HUES6 (cell line): ENCODE measurements at regions not wholly inside any gene's neighbourhood (a gene's known extent, or its start where the extent isn't known, plus 50 kb on each side); places are given as distances from the start of the nearest gene placed in this dataset.

Source experiments
- H3K27ac ChIP-seq: 2 replicates; pipeline ENCODE4 v1.7.0; 2013; ENCODE audit warnings: low read depth, mild to moderate bottlenecking, low read length, inconsistent platforms
- H3K27me3 ChIP-seq: 2 replicates; pipeline ENCODE4 v1.6.1; 2013; ENCODE audit warnings: low read length; ENCODE audit not compliant: control insufficient read depth, insufficient read depth
- H3K36me3 ChIP-seq: 2 replicates; pipeline ENCODE4 v1.6.1; 2013; ENCODE audit warnings: low read length; ENCODE audit not compliant: control insufficient read depth, insufficient read depth
- H3K4me1 ChIP-seq: 2 replicates; pipeline ENCODE4 v1.6.1; 2013; ENCODE audit warnings: low read length; ENCODE audit not compliant: control insufficient read depth, insufficient read depth
- H3K4me3 ChIP-seq: 2 replicates; pipeline ENCODE4 v1.5.1; 2013; ENCODE audit warnings: low read depth, low read length
- H3K9ac ChIP-seq: one replicate; pipeline ENCODE4 v1.6.1; 2013; ENCODE audit warnings: mild to moderate bottlenecking, low read length
- H3K9me3 ChIP-seq: 2 replicates; pipeline ENCODE4 v1.6.1; 2013; ENCODE audit warnings: low read depth, low read length; ENCODE audit not compliant: control insufficient read depth, insufficient read depth

DNA sequence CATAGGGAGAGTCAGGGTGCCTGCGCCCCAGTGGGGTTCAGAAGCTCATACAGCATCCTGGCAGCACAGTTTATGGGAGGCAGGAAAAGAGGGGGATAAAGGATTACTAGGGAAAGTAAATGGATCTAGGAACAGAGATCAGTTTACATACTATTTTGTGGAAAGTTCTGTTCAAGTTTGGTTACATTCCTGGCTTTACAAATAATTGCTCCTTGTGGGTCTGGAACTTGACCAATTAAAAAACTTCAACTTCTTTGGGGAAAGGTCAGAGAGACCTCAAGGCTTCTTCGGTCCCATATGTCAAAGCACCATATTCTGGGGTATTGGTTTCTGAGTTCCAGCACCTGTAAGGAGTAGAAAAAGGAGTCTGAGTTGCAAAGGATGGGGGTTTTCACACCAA lies 64.1 kb downstream of the ZDHHC19 start:
- peaks cover 32% of the 10 kb centered on the region for H3K9me3 ChIP-seq

DNA sequence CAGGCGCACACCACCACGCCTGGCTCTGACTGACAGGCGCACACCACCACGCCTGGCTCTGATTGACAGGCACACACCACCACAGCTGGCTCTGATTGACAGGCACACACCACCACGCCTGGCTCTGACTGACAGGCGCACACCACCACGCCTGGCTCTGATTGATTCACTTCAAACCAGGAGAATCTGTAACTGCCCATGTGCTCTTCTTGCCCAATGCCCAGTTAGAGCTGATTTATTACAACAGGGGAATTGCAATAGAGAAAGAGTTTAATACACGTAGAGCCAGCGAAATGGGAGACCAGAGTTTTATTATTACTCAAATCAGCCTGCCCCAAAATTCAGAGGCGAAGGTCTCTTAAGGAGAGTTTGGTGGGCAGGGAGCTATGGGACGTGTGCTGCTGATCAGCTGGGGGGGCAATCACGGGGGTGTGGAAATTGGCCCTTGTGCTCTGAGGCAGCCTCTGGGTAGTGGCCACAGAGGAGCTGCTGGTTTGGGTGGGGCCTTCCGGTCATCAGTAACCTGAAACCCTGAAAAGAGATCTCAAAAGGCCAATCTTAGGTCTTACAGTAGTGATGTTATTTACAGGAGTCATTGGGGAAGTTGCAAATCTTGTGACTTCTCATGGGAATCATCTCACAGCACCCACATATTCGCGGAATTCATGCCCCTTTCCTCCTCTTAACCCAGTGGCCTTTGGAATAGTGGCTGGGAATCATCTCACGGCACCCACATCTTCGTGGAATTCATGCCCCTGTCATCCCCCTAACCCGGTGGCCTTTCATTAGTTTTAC lies 63.8 kb upstream of the TFRC start:
- H3K27ac ChIP-seq = no peak overlapping the region

More for the DNA sequence above, 64.1 kb downstream of the ZDHHC19 start:
- Histone ChIP-seq H3K9ac (no peak overlapping the region), H3K4me1 (peaks cover 10% of the 10 kb centered on the region), H3K27me3 (no peaks in the 10 kb centered on the region), H3K27ac (no peak overlapping the region), H3K4me3 (no peak overlapping the region), H3K36me3 (no peaks in the 10 kb centered on the region)

DNA sequence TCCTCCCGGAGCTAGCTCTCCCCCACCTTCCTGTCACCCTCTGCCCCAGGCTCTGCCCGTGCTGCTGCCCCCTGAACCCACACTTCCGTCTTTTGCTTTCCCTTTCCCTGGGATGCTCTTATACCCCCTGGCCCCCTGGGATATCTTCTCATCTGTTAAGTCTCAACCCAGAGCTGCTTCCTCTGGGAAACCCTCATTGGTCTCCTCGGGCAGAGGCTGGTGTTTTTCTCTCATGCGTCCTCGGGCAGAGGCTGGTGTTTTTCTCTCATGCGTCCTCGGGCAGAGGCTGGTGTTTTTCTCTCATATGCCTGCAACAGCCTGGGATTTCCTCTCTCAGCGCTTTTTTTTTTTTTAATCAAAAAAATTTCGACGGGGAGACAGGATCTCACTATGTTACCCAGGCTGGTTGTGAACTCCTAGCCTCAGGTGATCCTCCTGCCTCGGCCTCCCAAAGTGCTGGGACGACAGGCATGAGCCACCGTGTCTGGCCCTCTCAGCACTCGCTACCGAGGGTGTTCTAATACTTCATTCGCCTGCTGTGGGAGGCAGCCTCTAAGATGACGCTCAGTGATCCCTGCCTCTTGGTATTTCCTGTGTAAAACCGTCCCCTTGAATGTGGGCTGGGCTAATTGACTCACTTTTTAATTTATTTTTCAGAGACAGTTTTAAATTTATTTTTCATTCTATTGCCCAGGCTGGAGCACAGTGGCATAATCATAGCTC lies 62.7 kb upstream of the TFRC start:
- Histone ChIP-seq H3K4me1 (peaks cover 10% of the 10 kb centered on the region), H3K4me3 (no peak overlapping the region), H3K27me3 (no peaks in the 10 kb centered on the region), H3K9me3 (peaks cover 14% of the 10 kb centered on the region), H3K9ac (no peak overlapping the region), H3K27ac (no peak overlapping the region), H3K36me3 (no peaks in the 10 kb centered on the region)

More for the DNA sequence above, 63.8 kb upstream of the TFRC start:
- H3K9me3 ChIP-seq = peaks cover 24% of the 10 kb centered on the region
- H3K9ac ChIP-seq = no peak overlapping the region
- peaks cover 10% of the 10 kb centered on the region for H3K4me1 ChIP-seq
- H3K4me3 ChIP-seq = no peak overlapping the region
- H3K36me3 ChIP-seq = no peaks in the 10 kb centered on the region
- no peaks in the 10 kb centered on the region for H3K27me3 ChIP-seq

DNA sequence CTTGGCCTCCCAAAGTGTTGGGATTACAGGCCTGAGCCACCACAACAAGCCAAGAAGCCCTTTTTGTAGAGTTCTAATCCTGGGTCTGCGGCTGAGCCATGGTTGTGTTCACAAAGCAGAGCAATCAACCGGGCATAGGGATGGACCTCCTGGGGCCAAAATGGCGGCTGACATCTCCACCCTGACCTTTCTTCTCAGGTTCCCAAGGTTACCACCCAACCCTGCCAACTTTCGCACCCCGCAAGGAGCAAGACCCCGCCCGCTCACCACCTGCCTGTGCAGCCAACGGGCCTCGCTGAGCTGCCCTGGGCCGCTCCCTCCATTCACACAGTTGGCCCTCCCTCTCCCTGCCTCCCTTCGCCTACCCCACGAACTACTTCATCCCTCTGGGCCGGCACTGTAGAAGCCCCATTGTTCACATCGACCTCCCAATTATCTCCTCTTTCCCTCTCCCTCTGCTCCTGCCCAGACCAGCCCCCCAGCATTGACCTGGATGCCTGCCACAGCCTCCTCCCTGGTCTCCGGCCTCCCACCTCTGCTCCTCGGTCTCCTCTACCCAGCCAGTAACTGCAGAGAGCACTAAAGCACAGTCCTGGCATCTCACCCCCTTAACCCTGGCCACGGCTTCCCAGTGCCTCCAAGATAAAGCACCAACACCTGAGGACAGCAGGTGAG lies 62.0 kb upstream of the TFRC start:
- Histone ChIP-seq H3K4me3 (no peak overlapping the region), H3K9me3 (peaks cover 9% of the 10 kb centered on the region), H3K4me1 (peaks cover 14% of the 10 kb centered on the region), H3K9ac (no peak overlapping the region), H3K27me3 (no peaks in the 10 kb centered on the region), H3K36me3 (no peaks in the 10 kb centered on the region), H3K27ac (no peak overlapping the region)

DNA sequence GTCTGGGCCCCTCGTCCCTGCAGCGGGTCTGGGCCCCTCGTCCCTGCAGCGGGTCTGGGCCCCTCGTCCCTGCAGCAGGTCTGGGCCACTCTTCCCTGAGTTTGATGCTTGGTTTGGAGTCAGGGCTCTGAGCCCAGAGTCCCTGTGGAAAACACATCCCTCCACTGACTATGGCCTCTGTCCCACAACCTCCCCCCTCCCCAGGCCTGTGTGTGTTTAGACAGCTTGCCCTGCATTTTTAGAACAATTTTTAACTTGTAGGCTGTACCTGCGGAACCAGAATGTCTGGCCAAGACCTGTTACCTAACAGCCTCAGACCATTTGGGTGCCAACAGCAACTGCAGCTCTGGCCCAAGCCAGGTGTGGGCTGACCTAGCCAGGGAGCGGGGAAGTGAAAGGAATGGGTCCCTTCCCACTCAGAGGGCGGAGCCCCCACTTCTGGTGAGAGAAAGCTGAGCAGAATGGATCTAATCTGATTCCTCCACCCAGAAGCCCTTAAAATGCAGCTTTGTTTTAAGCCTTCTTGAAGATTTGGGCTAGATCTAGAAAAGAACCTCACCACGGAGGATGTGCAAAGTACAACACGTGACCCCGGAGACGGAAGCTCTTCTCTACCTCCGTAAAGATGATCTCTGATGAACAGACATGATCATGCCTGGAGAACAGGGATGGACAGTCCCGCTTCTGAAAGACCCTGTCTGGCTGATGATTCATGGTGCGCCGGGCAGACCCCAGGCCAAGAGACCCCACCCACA lies 60.5 kb upstream of the TFRC start:
- Histone ChIP-seq H3K4me3 (no peak overlapping the region), H3K9me3 (peaks cover 2% of the 10 kb centered on the region; the same call in 1 of the 2 replicates), H3K27ac (no peak overlapping the region), H3K27me3 (no peaks in the 10 kb centered on the region), H3K36me3 (no peaks in the 10 kb centered on the region), H3K4me1 (peaks cover 18% of the 10 kb centered on the region), H3K9ac (peak overlapping the region; percentile 45)

DNA sequence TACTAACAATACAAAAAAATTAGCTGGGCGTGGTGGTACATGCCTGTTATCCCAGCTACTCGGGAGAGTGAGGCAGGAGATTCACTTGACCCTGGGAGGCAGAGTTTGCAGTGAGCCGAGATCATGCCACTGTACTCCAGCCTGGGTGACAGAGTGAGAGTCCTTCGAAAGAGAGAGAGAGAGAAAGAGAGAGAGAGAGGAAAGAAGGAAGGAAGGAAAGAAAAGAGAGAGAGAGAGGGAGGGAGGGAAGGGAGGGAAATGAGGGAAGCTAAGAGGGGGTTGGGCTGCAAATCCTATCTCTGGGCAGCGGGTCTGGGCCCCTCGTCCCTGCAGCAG lies 59.9 kb upstream of the TFRC start:
- no peak overlapping the region for H3K9ac ChIP-seq
- H3K27me3 ChIP-seq = no peaks in the 10 kb centered on the region

DNA sequence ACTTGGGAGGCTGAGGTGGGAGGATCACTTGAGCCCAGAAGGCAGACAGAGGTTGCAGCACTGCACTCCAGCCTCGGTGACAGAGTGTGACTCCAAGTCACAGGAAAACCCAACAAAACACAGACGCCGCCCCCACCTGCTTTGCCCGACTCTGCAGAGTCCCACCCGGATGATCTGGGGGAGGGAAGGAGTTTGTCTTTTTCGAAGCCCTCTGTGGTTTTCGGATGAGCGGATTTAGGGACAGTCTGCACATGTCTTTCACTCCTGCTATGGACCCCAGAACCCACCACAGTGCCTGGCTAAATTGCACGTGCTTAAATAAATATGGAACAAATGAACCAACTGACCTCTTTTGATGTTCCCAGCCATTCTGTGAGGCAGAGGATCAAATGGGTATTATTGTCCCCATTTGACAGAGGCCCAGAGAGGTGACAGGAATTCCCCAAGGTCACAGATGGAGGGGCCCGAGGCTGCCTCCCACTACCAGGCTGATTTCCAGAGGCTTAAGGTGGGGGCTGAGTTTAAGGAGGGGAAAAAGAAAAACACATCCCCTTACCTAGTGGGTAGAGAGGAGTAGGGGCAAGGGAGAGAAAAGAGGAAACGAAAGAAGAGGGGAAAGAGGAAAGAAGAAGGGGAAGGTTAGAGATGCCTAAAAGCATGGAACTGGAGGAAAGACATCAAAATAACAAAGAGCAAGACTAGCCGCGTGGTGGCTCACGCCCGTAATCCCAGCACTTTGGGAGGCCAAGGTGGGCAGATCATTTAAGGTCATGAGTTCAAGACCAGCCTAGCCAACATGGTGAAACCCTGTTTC lies 59.4 kb upstream of the TFRC start:
- Histone ChIP-seq H3K4me1 (peaks cover 21% of the 10 kb centered on the region), H3K4me3 (no peak overlapping the region), H3K36me3 (no peaks in the 10 kb centered on the region), H3K9ac (no peak overlapping the region), H3K27ac (no peak overlapping the region), H3K27me3 (no peaks in the 10 kb centered on the region), H3K9me3 (peaks cover 2% of the 10 kb centered on the region; the same call in 1 of the 2 replicates)

More for the DNA sequence above, 59.9 kb upstream of the TFRC start:
- Histone ChIP-seq H3K9me3 (peaks cover 2% of the 10 kb centered on the region; the same call in 1 of the 2 replicates), H3K36me3 (no peaks in the 10 kb centered on the region), H3K4me3 (no peak overlapping the region), H3K27ac (no peak overlapping the region), H3K4me1 (peaks cover 18% of the 10 kb centered on the region)

DNA sequence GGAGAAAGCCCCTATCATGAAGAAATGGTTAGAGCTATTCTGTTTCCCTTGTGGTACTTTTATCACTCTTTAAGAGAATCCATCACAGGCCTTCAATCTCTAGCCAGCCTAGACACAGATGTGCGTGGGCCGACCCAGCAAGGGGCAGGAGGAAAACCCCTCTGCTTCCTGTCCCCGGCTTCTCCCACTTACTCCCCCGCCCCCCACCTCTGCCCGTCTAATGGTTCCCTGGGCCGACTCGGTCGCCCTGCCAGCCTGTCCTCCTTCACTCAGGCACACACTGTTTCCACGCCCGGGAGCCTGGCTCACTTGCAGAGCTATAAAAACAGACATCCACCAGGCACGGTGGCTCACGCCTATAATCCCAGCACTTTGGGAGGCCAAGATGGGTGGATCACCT lies 58.3 kb upstream of the TFRC start:
- H3K36me3 ChIP-seq = no peaks in the 10 kb centered on the region

DNA sequence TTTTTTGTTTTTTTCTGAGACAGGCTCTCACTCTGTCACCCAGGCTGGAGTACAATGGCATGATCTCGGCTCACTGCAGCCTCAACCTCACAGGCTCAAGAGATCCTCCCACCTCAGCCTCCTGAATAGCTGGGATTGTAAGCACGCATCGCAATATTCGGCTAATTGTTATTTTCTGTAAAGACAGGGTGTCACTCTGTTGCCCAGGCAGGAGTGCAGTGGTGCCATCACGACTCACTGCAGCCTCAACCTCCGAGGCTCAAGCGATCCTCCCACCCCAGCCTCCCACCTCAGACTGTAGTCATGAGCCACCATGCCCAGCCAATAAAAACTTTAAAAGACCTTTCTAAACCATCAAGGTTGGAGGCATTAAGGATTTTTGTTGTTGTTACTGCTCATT lies 57.4 kb upstream of the TFRC start:
- Histone ChIP-seq H3K36me3 (no peaks in the 10 kb centered on the region), H3K4me3 (no peak overlapping the region), H3K4me1 (peaks cover 27% of the 10 kb centered on the region), H3K9ac (no peak overlapping the region), H3K9me3 (no peaks in the 10 kb centered on the region), H3K27ac (no peak overlapping the region), H3K27me3 (no peaks in the 10 kb centered on the region)

More for the DNA sequence above, 58.3 kb upstream of the TFRC start:
- H3K27ac ChIP-seq = no peak overlapping the region
- no peak overlapping the region for H3K9ac ChIP-seq
- peaks cover 27% of the 10 kb centered on the region for H3K4me1 ChIP-seq
- no peak overlapping the region for H3K4me3 ChIP-seq
- H3K9me3 ChIP-seq = peaks cover 2% of the 10 kb centered on the region; the same call in 1 of the 2 replicates
- no peaks in the 10 kb centered on the region for H3K27me3 ChIP-seq
